SK-N-SH treated with all-trans-retinoic acid at 6 μM for 48 hours (cell line): ENCODE measurements at regions not wholly inside any gene's neighbourhood (a gene's known extent, or its start where the extent isn't known, plus 50 kb on each side); places are given as distances from the start of the nearest gene placed in this dataset.

Source experiments
- ATAC-seq: fragments of 200-7000 bp; cut with Tn5 transposase; 3 replicates; pipeline ENCODE4 v1.9.1; 2020; ENCODE audit warnings: mild to moderate bottlenecking, moderate library complexity
- ARNTL ChIP-seq: fragments of 450-650 bp; formaldehyde crosslinking; IDR thresholded peaks from 2 replicates; pipeline ENCODE4 v1.5.0; 2020; ENCODE audit warnings: low read depth, mild to moderate bottlenecking, moderate library complexity, borderline replicate concordance
- BACH2 ChIP-seq: fragments of 250-450 bp; sonication (Bioruptor Pico); IDR thresholded peaks from 2 replicates; pipeline ENCODE4 v1.9.0; 2021; ENCODE audit warnings: mild to moderate bottlenecking, borderline replicate concordance
- CSDC2 ChIP-seq: fragments of 250-450 bp; sonication (Bioruptor Pico); IDR thresholded peaks from 2 replicates; pipeline ENCODE4 v1.5.0; 2020; ENCODE audit warnings: mild to moderate bottlenecking, moderate library complexity
- ESRRG ChIP-seq: fragments of 250-450 bp; sonication (Bioruptor Pico); IDR thresholded peaks from 2 replicates; pipeline ENCODE4 v1.6.1; 2021; ENCODE audit warnings: mild to moderate bottlenecking
- GLIS3 ChIP-seq: fragments of 250-450 bp; sonication (Bioruptor Pico); IDR thresholded peaks from 2 replicates; pipeline ENCODE4 v1.5.0; 2020; ENCODE audit warnings: mild to moderate bottlenecking, moderate library complexity
- ISL1 ChIP-seq: fragments of 250-450 bp; sonication (Bioruptor Pico); IDR thresholded peaks from 2 replicates; pipeline ENCODE4 v2.1.2; 2022; ENCODE audit warnings: mild to moderate bottlenecking, moderate library complexity
- OSR1 ChIP-seq: fragments of 250-450 bp; sonication (Bioruptor Pico); IDR thresholded peaks from 2 replicates; pipeline ENCODE4 v1.8.0; 2022; ENCODE audit warnings: moderate library complexity, mild to moderate bottlenecking, inconsistent platforms
- PATZ1 ChIP-seq: fragments of 250-450 bp; sonication (Bioruptor Pico); IDR thresholded peaks from 2 replicates; pipeline ENCODE4 v1.8.0; 2020; ENCODE audit warnings: mild to moderate bottlenecking, moderate library complexity, borderline replicate concordance
- PPARA ChIP-seq: fragments of 250-450 bp; sonication (Bioruptor Pico); IDR thresholded peaks from 2 replicates; pipeline ENCODE4 v1.5.0; 2020; ENCODE audit warnings: mild to moderate bottlenecking, borderline replicate concordance
- RARB ChIP-seq: fragments of 250-450 bp; sonication (Bioruptor Pico); IDR thresholded peaks from 2 replicates; pipeline ENCODE4 v1.8.0; 2021; ENCODE audit warnings: mild to moderate bottlenecking, moderate library complexity
- SNAI2 ChIP-seq: fragments of 250-450 bp; sonication (Bioruptor Pico); IDR thresholded peaks from 2 replicates; pipeline ENCODE4 v1.5.0; 2020; ENCODE audit warnings: mild to moderate bottlenecking, moderate library complexity
- TCF4 ChIP-seq: fragments of 250-450 bp; sonication (Bioruptor Pico); IDR thresholded peaks from 2 replicates; pipeline ENCODE4 v1.8.0; 2021; ENCODE audit warnings: mild to moderate bottlenecking, moderate library complexity, borderline replicate concordance
- TSHZ2 ChIP-seq: fragments of 250-450 bp; sonication (Bioruptor Pico); IDR thresholded peaks from 2 replicates; pipeline ENCODE4 v1.5.0; 2020; ENCODE audit warnings: mild to moderate bottlenecking, moderate library complexity
- ZC3H10 ChIP-seq: fragments of 250-450 bp; sonication (Bioruptor Pico); IDR thresholded peaks from 2 replicates; pipeline ENCODE4 v1.5.1; 2021; ENCODE audit warnings: mild to moderate bottlenecking, moderate library complexity
- ZFP3 ChIP-seq: fragments of 250-450 bp; sonication (Bioruptor Pico); IDR thresholded peaks from 2 replicates; pipeline ENCODE4 v1.5.0; 2020; ENCODE audit warnings: mild to moderate bottlenecking, moderate library complexity
- ZFP30 ChIP-seq: fragments of 450-650 bp; formaldehyde crosslinking; IDR thresholded peaks from 2 replicates; pipeline ENCODE4 v1.5.0; 2022; ENCODE audit warnings: mild to moderate bottlenecking, moderate library complexity
- ZNF565 ChIP-seq: fragments of 450-650 bp; formaldehyde crosslinking; conservative IDR thresholded peaks from 2 replicates; pipeline ENCODE4 v1.5.0; 2020; ENCODE audit warnings: low read depth, mild to moderate bottlenecking, moderate library complexity
- ZNF70 ChIP-seq: fragments of 450-650 bp; formaldehyde crosslinking; IDR thresholded peaks from 2 replicates; pipeline ENCODE4 v1.5.0; 2020; ENCODE audit warnings: mild to moderate bottlenecking, moderate library complexity
- ZNF8 ChIP-seq: fragments of 450-650 bp; formaldehyde crosslinking; IDR thresholded peaks from 2 replicates; pipeline ENCODE4 v1.5.0; 2020; ENCODE audit warnings: mild to moderate bottlenecking, moderate library complexity
- TF ChIP-seq, protein P1 (sequence below): fragments of 250-450 bp; sonication (Bioruptor Pico); IDR thresholded peaks from 2 replicates; pipeline ENCODE4 v1.5.1; 2020; ENCODE audit warnings: low read depth, mild to moderate bottlenecking, moderate library complexity
- TF ChIP-seq, protein P2 (sequence below): fragments of 250-450 bp; sonication (Bioruptor Pico); IDR thresholded peaks from 2 replicates; pipeline ENCODE4 v1.5.1; 2021; ENCODE audit warnings: mild to moderate bottlenecking, moderate library complexity

DNA sequence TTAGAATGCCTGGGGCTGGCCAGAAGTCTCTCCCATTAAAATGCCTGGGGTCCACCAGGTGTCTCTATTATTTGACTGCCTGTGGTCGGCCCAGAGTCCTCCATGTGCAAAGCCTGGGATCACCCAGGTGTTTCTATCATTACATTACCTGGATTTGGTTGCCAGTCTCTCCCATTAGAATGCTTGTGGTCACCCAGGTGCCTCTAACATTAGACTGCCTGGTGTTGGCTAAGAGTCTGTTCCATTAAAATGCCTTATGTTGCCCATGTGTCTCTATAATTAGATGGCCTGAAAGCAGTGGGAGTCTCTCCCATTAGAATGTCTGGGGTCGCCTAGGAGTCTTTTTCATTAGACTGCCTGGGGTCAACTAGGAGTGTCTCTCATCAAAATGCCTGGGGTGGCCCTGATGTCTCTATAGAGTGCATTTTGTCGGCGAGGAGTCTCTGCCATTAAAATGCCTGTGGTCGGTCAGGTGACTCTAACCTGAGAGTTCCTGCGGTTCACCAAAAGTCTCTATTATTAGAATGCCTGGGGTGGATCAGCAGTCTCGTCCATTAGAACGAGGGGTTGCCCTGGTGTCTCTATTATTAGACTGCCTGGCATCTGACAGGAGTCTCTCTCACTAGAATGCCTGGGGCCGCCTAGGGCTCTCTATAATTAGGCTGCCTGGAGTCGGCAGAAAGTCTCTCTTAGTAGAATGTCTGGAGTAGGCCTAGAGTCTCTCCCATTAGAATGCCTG lies 1540.5 kb downstream of the UQCRFS1 start:
- TF ChIP-seq TSHZ2 (CRISPR knock-in tag) (no peak), TCF4 (CRISPR knock-in tag) (no peak), RARB (CRISPR knock-in tag) (no peak), PPARA (CRISPR knock-in tag) (no peak), ARNTL (no peak), ZFP3 (no peak), ZC3H10 (CRISPR knock-in tag) (no peak)
- no peak for ATAC-seq

DNA sequence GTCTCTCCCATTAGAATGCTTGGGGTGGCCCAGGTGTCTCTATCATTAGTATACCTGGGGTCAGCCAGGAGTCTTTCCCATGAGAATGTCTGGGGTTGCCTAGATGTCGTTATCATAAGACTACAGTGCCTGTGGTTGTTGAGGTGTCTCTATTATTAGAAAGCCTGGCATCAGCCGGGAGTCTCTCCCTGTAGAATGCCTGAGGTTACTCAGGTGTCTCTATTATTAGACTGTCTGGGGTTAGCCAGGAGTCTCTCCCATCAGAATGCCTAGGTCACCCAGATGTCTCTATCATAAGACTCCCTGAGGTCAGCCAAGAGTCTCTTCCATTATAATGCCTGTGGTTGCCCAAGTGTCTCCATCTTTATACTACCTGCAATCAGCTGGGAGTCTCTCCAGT lies 1541.1 kb downstream of the UQCRFS1 start:
- no peak for ATAC-seq

GRCh38 chr19:27660428-27660827 lies 1552.5 kb downstream of the UQCRFS1 start:
- ATAC-seq, result no peak
- TF ChIP-seq BACH2 (CRISPR knock-in tag), result no peak
- TF ChIP-seq ZNF70 (CRISPR knock-in tag), result no peak
- TF ChIP-seq, protein P1, sequence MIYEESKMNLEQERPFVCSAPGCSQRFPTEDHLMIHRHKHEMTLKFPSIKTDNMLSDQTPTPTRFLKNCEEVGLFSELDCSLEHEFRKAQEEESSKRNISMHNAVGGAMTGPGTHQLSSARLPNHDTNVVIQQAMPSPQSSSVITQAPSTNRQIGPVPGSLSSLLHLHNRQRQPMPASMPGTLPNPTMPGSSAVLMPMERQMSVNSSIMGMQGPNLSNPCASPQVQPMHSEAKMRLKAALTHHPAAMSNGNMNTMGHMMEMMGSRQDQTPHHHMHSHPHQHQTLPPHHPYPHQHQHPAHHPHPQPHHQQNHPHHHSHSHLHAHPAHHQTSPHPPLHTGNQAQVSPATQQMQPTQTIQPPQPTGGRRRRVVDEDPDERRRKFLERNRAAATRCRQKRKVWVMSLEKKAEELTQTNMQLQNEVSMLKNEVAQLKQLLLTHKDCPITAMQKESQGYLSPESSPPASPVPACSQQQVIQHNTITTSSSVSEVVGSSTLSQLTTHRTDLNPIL (CRISPR knock-in tag), result no peak
- no peak for TF ChIP-seq RARB (CRISPR knock-in tag)
- TF ChIP-seq PATZ1 (CRISPR knock-in tag), result no peak
- TF ChIP-seq, protein P2, sequence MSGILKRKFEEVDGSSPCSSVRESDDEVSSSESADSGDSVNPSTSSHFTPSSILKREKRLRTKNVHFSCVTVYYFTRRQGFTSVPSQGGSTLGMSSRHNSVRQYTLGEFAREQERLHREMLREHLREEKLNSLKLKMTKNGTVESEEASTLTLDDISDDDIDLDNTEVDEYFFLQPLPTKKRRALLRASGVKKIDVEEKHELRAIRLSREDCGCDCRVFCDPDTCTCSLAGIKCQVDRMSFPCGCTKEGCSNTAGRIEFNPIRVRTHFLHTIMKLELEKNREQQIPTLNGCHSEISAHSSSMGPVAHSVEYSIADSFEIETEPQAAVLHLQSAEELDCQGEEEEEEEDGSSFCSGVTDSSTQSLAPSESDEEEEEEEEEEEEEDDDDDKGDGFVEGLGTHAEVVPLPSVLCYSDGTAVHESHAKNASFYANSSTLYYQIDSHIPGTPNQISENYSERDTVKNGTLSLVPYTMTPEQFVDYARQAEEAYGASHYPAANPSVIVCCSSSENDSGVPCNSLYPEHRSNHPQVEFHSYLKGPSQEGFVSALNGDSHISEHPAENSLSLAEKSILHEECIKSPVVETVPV (CRISPR knock-in tag), result no peak

More for the DNA sequence above, 1541.1 kb downstream of the UQCRFS1 start:
- TF ChIP-seq ZFP3, result no peak
- no peak for TF ChIP-seq ZNF70 (CRISPR knock-in tag)
- TF ChIP-seq, protein P1 (CRISPR knock-in tag), result no peak
- no peak for TF ChIP-seq SNAI2
- no peak for TF ChIP-seq RARB (CRISPR knock-in tag)
- no peak for TF ChIP-seq ZFP30 (CRISPR knock-in tag)
- TF ChIP-seq ESRRG (CRISPR knock-in tag), result no peak
- TF ChIP-seq PPARA (CRISPR knock-in tag), result no peak
- TF ChIP-seq GLIS3, result no peak
- no peak for TF ChIP-seq TCF4 (CRISPR knock-in tag)
- TF ChIP-seq CSDC2 (CRISPR knock-in tag), result no peak
- TF ChIP-seq ISL1, result no peak
- no peak for TF ChIP-seq ZNF8 (CRISPR knock-in tag)
- no peak for TF ChIP-seq ZC3H10 (CRISPR knock-in tag)
- no peak for TF ChIP-seq ZNF565 (CRISPR knock-in tag)
- TF ChIP-seq TSHZ2 (CRISPR knock-in tag), result no peak
- TF ChIP-seq, protein P2 (CRISPR knock-in tag), result no peak
- TF ChIP-seq OSR1 (CRISPR knock-in tag), result no peak
- TF ChIP-seq ARNTL, result no peak
- no peak for TF ChIP-seq BACH2 (CRISPR knock-in tag)
